Activated CD8-positive, alpha-beta memory T cell treated with anti-CD3 and anti-CD28 coated beads, Interleukin-2, amount 50 U/mL, for 48 hours (primary cell): ENCODE measurements at regions not wholly inside any gene's neighbourhood (a gene's known extent, or its start where the extent isn't known, plus 50 kb on each side); places are given as distances from the start of the nearest gene placed in this dataset.

Experiments used
- DNase-seq: peaks from one replicate; pipeline ENCODE4 v3.0.0-alpha.2; 2020

- DNase-seq, result no peak
These were observed 56.7 kb upstream of the GUCA2B start for GRCh38 chr1:42096554-42096953.

- no peak for DNase-seq
These were observed 64.0 kb upstream of the GUCA2B start for GRCh38 chr1:42089246-42089645.

- DNase-seq, result no peak
These were observed 67.1 kb upstream of the GUCA2B start for GRCh38 chr1:42086146-42086545.

- DNase-seq, result no peak
These were observed 67.6 kb upstream of the GUCA2B start for GRCh38 chr1:42085596-42085995.

- DNase-seq, result no peak
These were observed 71.7 kb upstream of the GUCA2B start for GRCh38 chr1:42081475-42081874.

GRCh38 chr1:42075179-42075578 lies 78.0 kb upstream of the GUCA2B start:
- no peak for DNase-seq

GRCh38 chr1:42070996-42071395 lies 82.2 kb upstream of the GUCA2B start:
- DNase-seq, result no peak

- DNase-seq, result no peak
These were observed 95.4 kb upstream of the GUCA2B start for GRCh38 chr1:42057800-42058199.

GRCh38 chr1:42056460-42056859 lies 96.8 kb upstream of the GUCA2B start:
- no peak for DNase-seq

GRCh38 chr1:42055061-42055460 lies 98.1 kb upstream of the GUCA2B start:
- DNase-seq, result no peak

- DNase-seq, result no peak
These were observed 101.0 kb upstream of the GUCA2B start for GRCh38 chr1:42052072-42052699.

- no peak for DNase-seq
These were observed 105.7 kb upstream of the GUCA2B start for GRCh38 chr1:42047508-42047880.

GRCh38 chr1:42046761-42047507 lies 106.3 kb upstream of the GUCA2B start:
- DNase-seq, result no peak

GRCh38 chr1:42044346-42044745 lies 108.9 kb upstream of the GUCA2B start:
- no peak for DNase-seq

GRCh38 chr1:42043811-42044210 lies 109.4 kb upstream of the GUCA2B start:
- DNase-seq, result no peak

- DNase-seq, result no peak
These were observed 110.0 kb upstream of the GUCA2B start for GRCh38 chr1:42043182-42043581.

GRCh38 chr1:42041031-42041430 lies 112.2 kb upstream of the GUCA2B start:
- no peak for DNase-seq

- DNase-seq, result no peak
These were observed 113.1 kb upstream of the GUCA2B start for GRCh38 chr1:42040159-42040558.

- no peak for DNase-seq
These were observed 114.9 kb upstream of the GUCA2B start for GRCh38 chr1:42038261-42038660.

- no peak for DNase-seq
These were observed 115.6 kb upstream of the GUCA2B start for GRCh38 chr1:42037586-42037985.

GRCh38 chr1:42037161-42037560 lies 116.0 kb upstream of the GUCA2B start:
- no peak for DNase-seq

- DNase-seq, result peak; percentile 99
These were observed 117.2 kb upstream of the GUCA2B start for GRCh38 chr1:42035830-42036604.

GRCh38 chr1:42035205-42035829 lies 116.6 kb upstream of the HIVEP3 start:
- peak; percentile 85 for DNase-seq

- DNase-seq, result no peak
These were observed 115.7 kb upstream of the HIVEP3 start for GRCh38 chr1:42034426-42034825.
